Nephron progenitor cell (in vitro differentiated cells): ENCODE measurements at regions not wholly inside any gene's neighbourhood (a gene's known extent, or its start where the extent isn't known, plus 50 kb on each side); places are given as distances from the start of the nearest gene placed in this dataset.

Experiments
- DNase-seq: peaks from one replicate; pipeline ENCODE4 v3.0.0; 2021
- H3K27ac Mint-ChIP-seq: 2 replicates; pipeline ENCODE4 v1.8.0; 2021; ENCODE audit warnings: mild to moderate bottlenecking, moderate library complexity, mixed read lengths
- H3K27me3 Mint-ChIP-seq: 2 replicates; pipeline ENCODE4 v1.8.0; 2021; ENCODE audit warnings: mild to moderate bottlenecking, low read depth, mixed read lengths; ENCODE audit not compliant: poor library complexity
- H3K36me3 Mint-ChIP-seq: 2 replicates; pipeline ENCODE4 v1.8.0; 2021; ENCODE audit warnings: low read depth, mixed read lengths
- H3K4me1 Mint-ChIP-seq: 2 replicates; pipeline ENCODE4 v1.8.0; 2021; ENCODE audit warnings: mixed read lengths
- H3K4me3 Mint-ChIP-seq: 2 replicates; pipeline ENCODE4 v1.8.0; 2021; ENCODE audit warnings: mild to moderate bottlenecking, moderate library complexity, mixed read lengths
- H3K9me3 Mint-ChIP-seq: 2 replicates; pipeline ENCODE4 v1.8.0; 2021; ENCODE audit warnings: mild to moderate bottlenecking, moderate library complexity, mixed read lengths
- TF ChIP-seq, protein P1 (sequence below): fragments of 200-600 bp; sonication (generic); IDR thresholded peaks from 2 replicates; pipeline ENCODE4 v1.5.0; 2021; ENCODE audit warnings: antibody characterized with exemption

GRCh38 chr13:76226941-76227340 is 590.8 kb downstream of the LMO7 start:
- no peak overlapping the region for H3K27ac Mint-ChIP-seq
- TF ChIP-seq, protein P1, sequence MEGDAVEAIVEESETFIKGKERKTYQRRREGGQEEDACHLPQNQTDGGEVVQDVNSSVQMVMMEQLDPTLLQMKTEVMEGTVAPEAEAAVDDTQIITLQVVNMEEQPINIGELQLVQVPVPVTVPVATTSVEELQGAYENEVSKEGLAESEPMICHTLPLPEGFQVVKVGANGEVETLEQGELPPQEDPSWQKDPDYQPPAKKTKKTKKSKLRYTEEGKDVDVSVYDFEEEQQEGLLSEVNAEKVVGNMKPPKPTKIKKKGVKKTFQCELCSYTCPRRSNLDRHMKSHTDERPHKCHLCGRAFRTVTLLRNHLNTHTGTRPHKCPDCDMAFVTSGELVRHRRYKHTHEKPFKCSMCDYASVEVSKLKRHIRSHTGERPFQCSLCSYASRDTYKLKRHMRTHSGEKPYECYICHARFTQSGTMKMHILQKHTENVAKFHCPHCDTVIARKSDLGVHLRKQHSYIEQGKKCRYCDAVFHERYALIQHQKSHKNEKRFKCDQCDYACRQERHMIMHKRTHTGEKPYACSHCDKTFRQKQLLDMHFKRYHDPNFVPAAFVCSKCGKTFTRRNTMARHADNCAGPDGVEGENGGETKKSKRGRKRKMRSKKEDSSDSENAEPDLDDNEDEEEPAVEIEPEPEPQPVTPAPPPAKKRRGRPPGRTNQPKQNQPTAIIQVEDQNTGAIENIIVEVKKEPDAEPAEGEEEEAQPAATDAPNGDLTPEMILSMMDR, result no peak
- no peak for DNase-seq
- peaks cover 6% of the 10 kb centered on the region for H3K4me1 Mint-ChIP-seq
- no peaks in the 10 kb centered on the region for H3K36me3 Mint-ChIP-seq
- H3K27me3 Mint-ChIP-seq, result no peaks in the 10 kb centered on the region
- no peaks in the 10 kb centered on the region for H3K9me3 Mint-ChIP-seq
- H3K4me3 Mint-ChIP-seq, result no peak overlapping the region

DNA sequence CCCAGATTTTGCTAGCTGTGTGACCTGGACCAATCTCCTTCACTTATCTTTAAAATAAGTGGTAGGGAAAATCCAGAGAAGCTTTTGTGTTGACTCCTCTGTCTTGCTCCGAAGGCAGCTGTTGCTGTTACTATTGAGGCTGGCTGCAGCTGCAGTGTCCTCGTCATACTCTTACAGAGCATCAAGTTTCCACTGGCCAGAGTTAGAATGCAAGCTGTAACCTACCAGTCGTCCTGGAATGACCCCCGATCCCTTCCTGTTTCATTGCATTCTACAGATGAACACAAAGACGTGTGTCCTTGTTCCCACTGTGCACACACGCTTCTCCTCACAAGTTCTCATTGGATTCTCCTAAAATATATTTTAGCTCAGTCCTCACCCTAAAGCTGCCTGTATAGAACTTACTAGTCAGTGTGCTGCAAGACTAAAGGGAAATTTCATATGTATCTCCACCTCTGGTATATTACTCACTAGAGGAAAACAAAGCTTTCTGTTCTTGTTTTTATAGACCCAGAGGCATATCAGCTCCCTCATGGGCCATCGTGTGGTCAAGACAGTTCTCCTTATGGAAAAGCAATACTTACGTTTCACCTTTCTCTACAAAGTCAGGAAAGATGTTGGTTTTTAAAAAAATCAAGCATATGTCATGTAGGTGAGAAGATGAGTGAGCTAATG is 589.8 kb downstream of the LMO7 start:
- no peaks in the 10 kb centered on the region for H3K36me3 Mint-ChIP-seq
- peak; percentile 11 for DNase-seq
- no peak overlapping the region for H3K4me3 Mint-ChIP-seq
- no peaks in the 10 kb centered on the region for H3K27me3 Mint-ChIP-seq
- H3K9me3 Mint-ChIP-seq, result no peaks in the 10 kb centered on the region
- TF ChIP-seq, protein P1, result no peak
- H3K27ac Mint-ChIP-seq, result no peak overlapping the region
- H3K4me1 Mint-ChIP-seq, result peaks cover 6% of the 10 kb centered on the region

GRCh38 chr13:76223999-76224398 is 587.9 kb downstream of the LMO7 start:
- H3K27ac Mint-ChIP-seq, result no peak overlapping the region

GRCh38 chr13:76223565-76223964 is 587.4 kb downstream of the LMO7 start:
- Mint-ChIP-seq H3K36me3 (no peaks in the 10 kb centered on the region), H3K27ac (no peak overlapping the region), H3K9me3 (no peaks in the 10 kb centered on the region), H3K27me3 (no peaks in the 10 kb centered on the region), H3K4me3 (no peak overlapping the region), H3K4me1 (peaks cover 6% of the 10 kb centered on the region)
- DNase-seq, result no peak
- TF ChIP-seq, protein P1, result no peak

More at GRCh38 chr13:76223999-76224398, 587.9 kb downstream of the LMO7 start:
- no peak for DNase-seq
- TF ChIP-seq, protein P1, result no peak
- H3K27me3 Mint-ChIP-seq, result no peaks in the 10 kb centered on the region
- H3K36me3 Mint-ChIP-seq, result no peaks in the 10 kb centered on the region
- no peak overlapping the region for H3K4me3 Mint-ChIP-seq
- no peaks in the 10 kb centered on the region for H3K9me3 Mint-ChIP-seq
- H3K4me1 Mint-ChIP-seq, result peaks cover 6% of the 10 kb centered on the region

GRCh38 chr13:76222511-76222910 is 586.4 kb downstream of the LMO7 start:
- H3K36me3 Mint-ChIP-seq, result no peaks in the 10 kb centered on the region
- H3K9me3 Mint-ChIP-seq, result no peaks in the 10 kb centered on the region
- peaks cover 6% of the 10 kb centered on the region for H3K4me1 Mint-ChIP-seq
- no peak for DNase-seq
- no peaks in the 10 kb centered on the region for H3K27me3 Mint-ChIP-seq
- no peak overlapping the region for H3K27ac Mint-ChIP-seq
- TF ChIP-seq, protein P1, result no peak
- no peak overlapping the region for H3K4me3 Mint-ChIP-seq

DNA sequence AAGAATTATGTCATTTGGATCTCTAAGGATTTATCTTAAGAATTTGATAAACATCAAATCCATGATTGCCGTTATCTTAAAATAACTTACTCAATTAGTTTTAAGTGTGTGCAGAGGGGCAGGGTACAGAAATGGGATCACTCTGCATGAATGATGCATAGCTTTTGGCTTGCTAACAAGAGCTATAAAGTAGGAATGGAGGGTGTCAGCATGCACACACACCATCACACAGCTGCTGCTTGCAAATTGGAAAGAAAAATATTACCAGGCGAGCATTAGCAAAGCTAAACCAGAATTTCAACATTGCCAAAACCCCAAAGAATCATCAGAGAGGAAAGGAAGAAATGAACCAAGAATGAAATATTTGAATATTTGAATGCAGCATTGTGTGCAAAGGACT is 580.6 kb downstream of the LMO7 start:
- Mint-ChIP-seq H3K4me3 (no peak overlapping the region), H3K27me3 (no peaks in the 10 kb centered on the region), H3K9me3 (no peaks in the 10 kb centered on the region), H3K36me3 (no peaks in the 10 kb centered on the region), H3K4me1 (no peaks in the 10 kb centered on the region), H3K27ac (no peak overlapping the region)
- TF ChIP-seq, protein P1, result no peak
- DNase-seq, result no peak
